Lower lobe of right lung (tissue), 2 donors: ENCODE measurements at regions not wholly inside any gene's neighbourhood (a gene's known extent, or its start where the extent isn't known, plus 50 kb on each side); places are given as distances from the start of the nearest gene placed in this dataset.

Experiments used
- ATAC-seq, 2 donors: fragments of 200-7000 bp; cut with Tn5 transposase; one replicate each; pipeline ENCODE4 v1.9.1; 2020 to 2022; ENCODE audit warnings: mild to moderate bottlenecking in 2 of 2, moderate library complexity in 2 of 2
- DNase-seq: peaks from one replicate; pipeline ENCODE4 v3.0.0-alpha.2; 2020
- H3K27ac ChIP-seq: fragments of 200-600 bp; one replicate; pipeline ENCODE4 v1.8.0; 2022
- H3K27me3 ChIP-seq: fragments of 200-600 bp; one replicate; pipeline ENCODE4 v1.8.0; 2022; ENCODE audit warnings: low read depth
- H3K36me3 ChIP-seq: fragments of 200-600 bp; one replicate; pipeline ENCODE4 v1.8.0; 2022; ENCODE audit warnings: mild to moderate bottlenecking
- H3K4me1 ChIP-seq: fragments of 200-600 bp; one replicate; pipeline ENCODE4 v1.8.0; 2022
- H3K4me3 ChIP-seq: fragments of 200-600 bp; one replicate; pipeline ENCODE4 v1.8.0; 2022; ENCODE audit warnings: mild to moderate bottlenecking
- H3K9me3 ChIP-seq: fragments of 200-600 bp; one replicate; pipeline ENCODE4 v1.8.0; 2022
- CTCF ChIP-seq: fragments of 200-600 bp; IDR thresholded peaks from one replicate; pipeline ENCODE4 v1.8.0; 2022; ENCODE audit warnings: antibody characterized with exemption, mild to moderate bottlenecking
- intact Hi-C: fragments of 100-400 bp; cut with DNase I; formaldehyde crosslinking; loops from one replicate; pipeline ENCODE4 v1.11.0; 2022
- donor health status: DM: no; HTN: yes; CAD: no; lungs with severe emphysema.

- Histone ChIP-seq H3K9me3 (no peaks in the 10 kb centered on the region), H3K4me1 (peaks cover 46% of the 10 kb centered on the region), H3K4me3 (no peak overlapping the region), H3K27me3 (no peaks in the 10 kb centered on the region), H3K27ac (no peak overlapping the region), H3K36me3 (no peaks in the 10 kb centered on the region)
- ATAC-seq (no peak), DNase-seq (no peak)
- intact Hi-C loops = no loop called here
- no peak for TF ChIP-seq CTCF
These were observed 73.0 kb downstream of the ARL4C start for GRCh38 chr2:234423884-234424283.

GRCh38 chr2:234422981-234423431, 73.9 kb downstream of the ARL4C start:
- peaks cover 40% of the 10 kb centered on the region for H3K4me1 ChIP-seq
- H3K27me3 ChIP-seq = no peaks in the 10 kb centered on the region
- intact Hi-C loops = no loop called here
- no peak overlapping the region for H3K4me3 ChIP-seq
- no peak overlapping the region for H3K27ac ChIP-seq
- DNase-seq (no peak), ATAC-seq (no peak)
- H3K9me3 ChIP-seq = no peaks in the 10 kb centered on the region
- no peaks in the 10 kb centered on the region for H3K36me3 ChIP-seq
- TF ChIP-seq CTCF = no peak

- intact Hi-C loops = no loop called here
- ATAC-seq = peak in 1 of 2 donors; percentile 50
- Histone ChIP-seq H3K4me3 (no peak overlapping the region), H3K27me3 (no peaks in the 10 kb centered on the region), H3K27ac (no peak overlapping the region), H3K4me1 (peaks cover 33% of the 10 kb centered on the region), H3K36me3 (no peaks in the 10 kb centered on the region), H3K9me3 (no peaks in the 10 kb centered on the region)
- no peak for TF ChIP-seq CTCF
- DNase-seq = no peak
These were observed 74.6 kb downstream of the ARL4C start for GRCh38 chr2:234422273-234422732.

- H3K36me3 ChIP-seq = no peaks in the 10 kb centered on the region
- TF ChIP-seq CTCF = no peak
- peaks cover 16% of the 10 kb centered on the region for H3K4me1 ChIP-seq
- no peak overlapping the region for H3K27ac ChIP-seq
- H3K4me3 ChIP-seq = no peak overlapping the region
- no peak for ATAC-seq
- no peak for DNase-seq
- intact Hi-C loops = no loop called here
- no peaks in the 10 kb centered on the region for H3K9me3 ChIP-seq
- H3K27me3 ChIP-seq = no peaks in the 10 kb centered on the region
These were observed 76.5 kb downstream of the ARL4C start for GRCh38 chr2:234420408-234420807.

GRCh38 chr2:234419726-234420125, 77.2 kb downstream of the ARL4C start:
- Histone ChIP-seq H3K27me3 (no peaks in the 10 kb centered on the region), H3K27ac (no peak overlapping the region), H3K4me3 (no peak overlapping the region), H3K9me3 (no peaks in the 10 kb centered on the region), H3K4me1 (peaks cover 11% of the 10 kb centered on the region), H3K36me3 (no peaks in the 10 kb centered on the region)
- TF ChIP-seq CTCF = no peak
- DNase-seq (no peak), ATAC-seq (no peak)
- intact Hi-C loops = no loop called here

GRCh38 chr2:234415706-234416105, 81.2 kb downstream of the ARL4C start:
- intact Hi-C loops = no loop called here

More at GRCh38 chr2:234415706-234416105, 81.2 kb downstream of the ARL4C start:
- no peak overlapping the region for H3K4me3 ChIP-seq
- DNase-seq = no peak
- no peak for TF ChIP-seq CTCF
- no peak for ATAC-seq
- no peaks in the 10 kb centered on the region for H3K4me1 ChIP-seq
- no peaks in the 10 kb centered on the region for H3K36me3 ChIP-seq
- no peaks in the 10 kb centered on the region for H3K9me3 ChIP-seq
- H3K27ac ChIP-seq = no peak overlapping the region
- H3K27me3 ChIP-seq = no peaks in the 10 kb centered on the region
